K562 (cell line): ENCODE measurements at regions not wholly inside any gene's neighbourhood (a gene's known extent, or its start where the extent isn't known, plus 50 kb on each side); places are given as distances from the start of the nearest gene placed in this dataset.

Experiments used
- ATAC-seq: fragments of 200-7000 bp; cut with Tn5 transposase; 3 replicates; pipeline ENCODE4 v1.9.1; 2020; ENCODE audit warnings: moderate library complexity
- BruUV-seq: library from RNA; stranded (reverse); fragments of 400-500 nt; replicated peaks from 2 replicates; lab custom pipeline; 2021; lab: Mats Ljungman, UMichigan
- CTCF ChIA-PET: fragments of 300-600 bp; formaldehyde crosslinking; extraction: SDS; loops from one replicate; lab custom pipeline; 2021; ENCODE audit warnings: low intra/inter-chr PET ratio; lab: Yijun Ruan, JAX
- POLR2A ChIA-PET: fragments of 300-600, 350-650 bp; sonication (Branson Sonifier 250); formaldehyde crosslinking; extraction: SDS; loops from one replicate; lab custom pipeline; 2021; ENCODE audit warnings: antibody characterized with exemption, inconsistent platforms; lab: Yijun Ruan, JAX
- DNase-seq, 4 experiments: peaks; one replicate each; pipeline versions ENCODE4 v3.0.0 to v3.0.0-alpha.2; 2011 to 2018; ENCODE audit warnings: low spot score in 3 of 4, mixed read lengths in 3 of 4; ENCODE audit errors: extremely low read depth in 1 of 4
- FAIRE-seq: peaks from 2 replicates; lab custom pipeline; 2011; peaks lifted over from hg19 to GRCh38; lab: Jason Lieb, UNC
- H2AFZ ChIP-seq: 2 replicates; pipeline ENCODE4 v1.6.0; 2011; ENCODE audit warnings: low read depth, low read length, control low read depth, inconsistent platforms
- H3K27ac ChIP-seq: fragments of 200-600 bp; 3 replicates; pipeline ENCODE4 v1.8.0; 2011; ENCODE audit warnings: low read depth, mild to moderate bottlenecking, control low read depth, inconsistent platforms, low read length, moderate library complexity, mixed read lengths; ENCODE audit errors: extremely low read depth
- H3K27me3 ChIP-seq, 2 experiments: fragments of 300-600 bp in 1 of 2; 2 replicates in 1 of 2; 3 replicates in 1 of 2; pipeline versions ENCODE4 v1.6.0 to v1.8.0; 2011; ENCODE audit warnings: inconsistent platforms in 2 of 2, low read length in 2 of 2, mild to moderate bottlenecking in 1 of 2, mixed read lengths in 1 of 2, moderate library complexity in 1 of 2; ENCODE audit not compliant: control insufficient read depth in 2 of 2, insufficient read depth in 2 of 2
- H3K36me3 ChIP-seq: fragments of 300-600 bp; 3 replicates; pipeline ENCODE4 v1.8.0; 2011; ENCODE audit warnings: mild to moderate bottlenecking, low read length, inconsistent platforms; ENCODE audit not compliant: control insufficient read depth, insufficient read depth
- H3K4me1 ChIP-seq, 2 experiments: fragments of 200-600 bp in 1 of 2; replicated peaks in 1 of 2; 2 replicates in 1 of 2; 3 replicates in 1 of 2; pipeline versions ENCODE4 v1.5.1 to v1.8.0; 2011; ENCODE audit warnings: inconsistent platforms in 2 of 2, low read length in 2 of 2, mild to moderate bottlenecking in 1 of 2, mixed read lengths in 1 of 2, moderate library complexity in 1 of 2; ENCODE audit not compliant: control insufficient read depth in 2 of 2, insufficient read depth in 2 of 2
- H3K4me2 ChIP-seq: 2 replicates; pipeline ENCODE4 v1.6.1; 2011; ENCODE audit warnings: low read length, control low read depth, inconsistent platforms, mixed read lengths; ENCODE audit not compliant: insufficient read depth
- H3K4me3 ChIP-seq: fragments of 200-600 bp; sonication (generic), shearing (Covaris generic); 2 replicates; pipeline ENCODE4 v1.5.1; 2016; ENCODE audit warnings: control low read depth, inconsistent platforms
- H3K79me2 ChIP-seq: fragments of 200-600 bp; 3 replicates; pipeline ENCODE4 v1.8.0; 2011; ENCODE audit warnings: low read length, inconsistent platforms; ENCODE audit not compliant: control insufficient read depth, insufficient read depth
- H3K9ac ChIP-seq, 2 experiments: 2 replicates each; pipeline versions ENCODE4 v1.6.0 to v1.6.1; 2011; ENCODE audit warnings: low read depth in 2 of 2, low read length in 2 of 2, control low read depth in 1 of 2, inconsistent platforms in 1 of 2, mild to moderate bottlenecking in 1 of 2, mixed read lengths in 1 of 2; ENCODE audit not compliant: insufficient read depth in 1 of 2
- H3K9me1 ChIP-seq: one replicate; pipeline ENCODE4 v1.6.0; 2011; ENCODE audit warnings: inconsistent platforms, mild to moderate bottlenecking, low read length, moderate library complexity; ENCODE audit not compliant: control insufficient read depth, insufficient read depth
- H3K9me3 ChIP-seq: replicated peaks from 2 replicates; pipeline ENCODE4 v1.5.1; 2011; ENCODE audit warnings: low read depth, low read length, inconsistent platforms; ENCODE audit not compliant: control insufficient read depth, insufficient read depth
- H4K20me1 ChIP-seq: replicated peaks from 2 replicates; pipeline ENCODE4 v1.6.1; 2011; ENCODE audit warnings: low read length, inconsistent platforms, mixed read lengths; ENCODE audit not compliant: control insufficient read depth, insufficient read depth
- CBFB ChIP-seq: sonication (generic); formaldehyde crosslinking; IDR thresholded peaks from 2 replicates; pipeline ENCODE4 v1.4.0; 2020; ENCODE audit warnings: mild to moderate bottlenecking, missing genetic modification reagents
- GATAD2A ChIP-seq: fragments of 450-650 bp; IDR thresholded peaks from 2 replicates; pipeline ENCODE4 v1.6.1; 2017
- HNRNPH1 ChIP-seq: fragments of 200-400 bp; formaldehyde crosslinking; optimal IDR thresholded peaks from 2 replicates; pipeline ENCODE3; 2017; ENCODE audit warnings: low read depth, mild to moderate bottlenecking, low read length, moderate library complexity
- MEF2D ChIP-seq: conservative IDR thresholded peaks from 2 replicates; pipeline ENCODE4 v1.6.1; 2016; ENCODE audit warnings: low read depth, missing genetic modification characterization, missing compliant biosample characterization
- POLR2G ChIP-seq: fragments of 200-400 bp; formaldehyde crosslinking; IDR thresholded peaks from 2 replicates; pipeline ENCODE4 v1.6.1; 2017; ENCODE audit warnings: low read depth, mild to moderate bottlenecking, antibody characterized with exemption, low read length, moderate library complexity
- SRSF3 ChIP-seq: fragments of 200-400 bp; formaldehyde crosslinking; IDR thresholded peaks from 2 replicates; pipeline ENCODE4 v1.6.1; 2016; ENCODE audit warnings: mild to moderate bottlenecking, low read length, moderate library complexity; ENCODE audit not compliant: insufficient read depth
- WGBS: fragments of 100-300 bp; shearing (Covaris generic); methylation state at CpG from one replicate; pipeline ENCODE4 v1.1.6; 2016; ENCODE audit warnings: low coverage, mixed read lengths; ENCODE audit not compliant: insufficient coverage; ENCODE audit errors: missing lambda C conversion rate; 5-methylcytosine and 5-hydroxymethylcytosine counted together
- in situ Hi-C: fragments of 300-500 bp; cut with MboI; formaldehyde crosslinking; loops from 4 replicates; pipeline ENCODE4 v1.15.0; 2018; ENCODE audit warnings: inconsistent platforms, mixed read lengths
- intact Hi-C: fragments of 100-400 bp; cut with micrococcal nuclease; formaldehyde crosslinking; loops from 2 replicates; pipeline ENCODE4 v1.14.2; 2022
- TF ChIP-seq, protein P1 (sequence below): fragments of 450-650 bp; IDR thresholded peaks from 2 replicates; pipeline ENCODE4 v1.6.1; 2016; ENCODE audit warnings: low read depth
- TF ChIP-seq, protein P2 (sequence below): fragments of 450-650 bp; IDR thresholded peaks from 2 replicates; pipeline ENCODE4 v1.7.0; 2016; ENCODE audit warnings: borderline replicate concordance

- TF ChIP-seq CBFB (CRISPR knock-in tag) (no peak), POLR2G (no peak), GATAD2A (no peak)
Observed at GRCh38 chr1:37108596-37109188, 74.4 kb upstream of the GRIK3 start (continued).

DNA sequence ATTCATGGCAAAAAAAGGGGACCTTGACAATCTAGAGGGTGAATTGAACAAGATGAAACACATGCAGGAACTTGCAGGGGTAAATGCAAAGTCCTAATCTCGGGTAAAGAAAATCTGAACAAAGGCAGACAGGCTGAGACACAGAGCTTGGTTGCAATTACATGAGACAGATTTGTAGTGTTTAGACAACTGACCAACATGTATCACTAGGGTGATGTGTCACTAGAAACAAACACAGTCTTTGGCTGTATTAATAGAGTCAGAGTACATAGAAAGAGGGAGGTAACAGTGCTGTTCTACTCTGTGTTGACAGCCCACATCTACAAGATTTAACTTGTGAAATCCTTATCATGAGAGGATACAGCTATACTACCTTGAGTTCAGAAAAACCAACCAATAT lies 78.1 kb upstream of the GRIK3 start:
- FAIRE-seq (no peak), DNase-seq (no peak), ATAC-seq (no peak)
- Histone ChIP-seq H2AFZ (no peak overlapping the region), H3K36me3 (no peaks in the 10 kb centered on the region), H3K9me1 (no peaks in the 10 kb centered on the region), H3K4me3 (no peak overlapping the region), H3K27me3 (peaks cover 0 to 5% of the 10 kb centered on the region in 2 experiments; a peak in 1 of 5 replicates), H4K20me1 (no peaks in the 10 kb centered on the region), H3K79me2 (no peaks in the 10 kb centered on the region), H3K4me2 (no peak overlapping the region), H3K9me3 (no peaks in the 10 kb centered on the region), H3K4me1 (no peaks in the 10 kb centered on the region; a peak in 1 of 5 replicates), H3K9ac (no peak overlapping the region), H3K27ac (no peak overlapping the region)
- ChIA-PET POLR2A (interaction anchor here (1.7 kb wide), 1 partner anchor 10 kb away, joined by 7 read pairs; no protein-coding TSS in a partner anchor), CTCF (no interaction called here)
- 0% methylated on average over 1 of the region's 1 CpG for WGBS
- intact Hi-C loops: no loop called here
- in situ Hi-C loops: no loop called here
- BruUV-seq: no TSS peak
- no peak for TF ChIP-seq SRSF3
- TF ChIP-seq MEF2D (tag): no peak
- TF ChIP-seq, protein P1, sequence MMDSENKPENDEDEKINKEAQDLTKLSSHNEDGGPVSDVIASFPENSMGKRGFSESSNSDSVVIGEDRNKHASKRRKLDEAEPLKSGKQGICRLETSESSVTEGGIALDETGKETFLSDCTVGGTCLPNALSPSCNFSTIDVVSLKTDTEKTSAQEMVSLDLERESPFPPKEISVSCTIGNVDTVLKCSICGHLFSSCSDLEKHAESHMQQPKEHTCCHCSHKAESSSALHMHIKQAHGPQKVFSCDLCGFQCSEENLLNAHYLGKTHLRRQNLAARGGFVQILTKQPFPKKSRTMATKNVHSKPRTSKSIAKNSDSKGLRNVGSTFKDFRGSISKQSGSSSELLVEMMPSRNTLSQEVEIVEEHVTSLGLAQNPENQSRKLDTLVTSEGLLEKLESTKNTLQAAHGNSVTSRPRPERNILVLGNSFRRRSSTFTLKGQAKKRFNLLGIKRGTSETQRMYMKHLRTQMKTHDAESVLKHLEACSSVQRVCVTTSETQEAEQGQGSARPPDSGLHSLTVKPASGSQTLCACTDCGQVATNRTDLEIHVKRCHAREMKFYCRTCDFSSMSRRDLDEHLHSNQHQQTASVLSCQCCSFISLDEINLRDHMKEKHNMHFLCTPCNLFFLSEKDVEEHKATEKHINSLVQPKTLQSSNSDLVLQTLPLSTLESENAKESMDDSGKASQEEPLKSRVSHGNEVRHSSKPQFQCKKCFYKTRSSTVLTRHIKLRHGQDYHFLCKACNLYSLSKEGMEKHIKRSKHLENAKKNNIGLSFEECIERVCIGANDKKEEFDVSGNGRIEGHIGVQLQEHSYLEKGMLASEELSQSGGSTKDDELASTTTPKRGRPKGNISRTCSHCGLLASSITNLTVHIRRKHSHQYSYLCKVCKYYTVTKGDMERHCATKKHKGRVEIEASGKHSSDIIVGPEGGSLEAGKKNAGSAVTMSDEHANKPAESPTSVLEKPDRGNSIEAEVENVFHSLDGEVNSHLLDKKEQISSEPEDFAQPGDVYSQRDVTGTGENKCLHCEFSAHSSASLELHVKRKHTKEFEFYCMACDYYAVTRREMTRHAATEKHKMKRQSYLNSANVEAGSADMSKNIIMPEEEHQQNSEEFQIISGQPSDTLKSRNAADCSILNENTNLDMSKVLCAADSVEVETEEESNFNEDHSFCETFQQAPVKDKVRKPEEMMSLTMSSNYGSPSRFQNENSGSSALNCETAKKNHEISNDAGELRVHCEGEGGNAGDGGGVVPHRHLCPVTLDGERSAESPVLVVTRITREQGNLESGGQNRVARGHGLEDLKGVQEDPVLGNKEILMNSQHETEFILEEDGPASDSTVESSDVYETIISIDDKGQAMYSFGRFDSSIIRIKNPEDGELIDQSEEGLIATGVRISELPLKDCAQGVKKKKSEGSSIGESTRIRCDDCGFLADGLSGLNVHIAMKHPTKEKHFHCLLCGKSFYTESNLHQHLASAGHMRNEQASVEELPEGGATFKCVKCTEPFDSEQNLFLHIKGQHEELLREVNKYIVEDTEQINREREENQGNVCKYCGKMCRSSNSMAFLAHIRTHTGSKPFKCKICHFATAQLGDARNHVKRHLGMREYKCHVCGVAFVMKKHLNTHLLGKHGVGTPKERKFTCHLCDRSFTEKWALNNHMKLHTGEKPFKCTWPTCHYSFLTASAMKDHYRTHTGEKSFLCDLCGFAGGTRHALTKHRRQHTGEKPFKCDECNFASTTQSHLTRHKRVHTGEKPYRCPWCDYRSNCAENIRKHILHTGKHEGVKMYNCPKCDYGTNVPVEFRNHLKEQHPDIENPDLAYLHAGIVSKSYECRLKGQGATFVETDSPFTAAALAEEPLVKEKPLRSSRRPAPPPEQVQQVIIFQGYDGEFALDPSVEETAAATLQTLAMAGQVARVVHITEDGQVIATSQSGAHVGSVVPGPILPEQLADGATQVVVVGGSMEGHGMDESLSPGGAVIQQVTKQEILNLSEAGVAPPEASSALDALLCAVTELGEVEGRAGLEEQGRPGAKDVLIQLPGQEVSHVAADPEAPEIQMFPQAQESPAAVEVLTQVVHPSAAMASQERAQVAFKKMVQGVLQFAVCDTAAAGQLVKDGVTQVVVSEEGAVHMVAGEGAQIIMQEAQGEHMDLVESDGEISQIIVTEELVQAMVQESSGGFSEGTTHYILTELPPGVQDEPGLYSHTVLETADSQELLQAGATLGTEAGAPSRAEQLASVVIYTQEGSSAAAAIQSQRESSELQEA: no peak
- no peak for TF ChIP-seq HNRNPH1
- TF ChIP-seq, protein P2, sequence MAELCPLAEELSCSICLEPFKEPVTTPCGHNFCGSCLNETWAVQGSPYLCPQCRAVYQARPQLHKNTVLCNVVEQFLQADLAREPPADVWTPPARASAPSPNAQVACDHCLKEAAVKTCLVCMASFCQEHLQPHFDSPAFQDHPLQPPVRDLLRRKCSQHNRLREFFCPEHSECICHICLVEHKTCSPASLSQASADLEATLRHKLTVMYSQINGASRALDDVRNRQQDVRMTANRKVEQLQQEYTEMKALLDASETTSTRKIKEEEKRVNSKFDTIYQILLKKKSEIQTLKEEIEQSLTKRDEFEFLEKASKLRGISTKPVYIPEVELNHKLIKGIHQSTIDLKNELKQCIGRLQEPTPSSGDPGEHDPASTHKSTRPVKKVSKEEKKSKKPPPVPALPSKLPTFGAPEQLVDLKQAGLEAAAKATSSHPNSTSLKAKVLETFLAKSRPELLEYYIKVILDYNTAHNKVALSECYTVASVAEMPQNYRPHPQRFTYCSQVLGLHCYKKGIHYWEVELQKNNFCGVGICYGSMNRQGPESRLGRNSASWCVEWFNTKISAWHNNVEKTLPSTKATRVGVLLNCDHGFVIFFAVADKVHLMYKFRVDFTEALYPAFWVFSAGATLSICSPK: no peak
- TF ChIP-seq GATAD2A: no peak
